AG09319 (cell line): ENCODE measurements at regions not wholly inside any gene's neighbourhood (a gene's known extent, or its start where the extent isn't known, plus 50 kb on each side); places are given as distances from the start of the nearest gene placed in this dataset.
"Not testable (repeated sequence)": the region's sequence is repeated elsewhere in the genome, so short reads cannot be mapped to it uniquely, and the experiment has no call there.

ENCODE experiments used
- DNase-seq: peaks from one replicate; pipeline ENCODE4 v3.0.0-alpha.2; 2010; ENCODE audit warnings: low read depth; ENCODE audit errors: extremely low read depth
- CTCF ChIP-seq: IDR thresholded peaks from 2 replicates; pipeline ENCODE4 v1.5.1; 2011; ENCODE audit warnings: low read depth, mild to moderate bottlenecking, inconsistent platforms, low read length, moderate library complexity

DNA sequence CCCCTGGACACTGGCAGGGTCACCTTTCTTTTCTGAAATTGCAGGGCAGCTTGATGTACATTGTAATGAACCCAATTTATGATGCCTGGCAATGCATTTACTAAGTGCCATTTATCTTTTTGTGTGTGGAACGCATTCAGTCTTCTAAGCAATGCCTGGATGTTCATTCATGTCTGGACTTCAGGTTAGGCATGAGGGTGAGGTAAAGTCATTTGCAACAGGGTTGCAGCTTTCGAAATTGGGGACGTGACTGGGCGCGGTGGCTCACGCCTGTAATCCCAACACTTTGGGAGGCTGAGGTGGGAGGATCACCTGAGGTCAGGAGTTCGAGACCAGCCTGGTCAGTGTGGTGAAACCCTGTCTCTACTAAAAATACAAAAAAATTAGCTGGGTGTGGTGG, 134.6 kb downstream of the SOX4 start:
- no peak for DNase-seq
- no peak for TF ChIP-seq CTCF

- DNase-seq: no peak
- TF ChIP-seq CTCF: no peak
These were observed 135.9 kb downstream of the SOX4 start for GRCh38 chr6:21729431-21729830.

- TF ChIP-seq CTCF: no peak
- DNase-seq: no peak
These were observed 137.0 kb downstream of the SOX4 start for GRCh38 chr6:21730533-21730932.

GRCh38 chr6:21731411-21732031, 138.0 kb downstream of the SOX4 start:
- TF ChIP-seq CTCF: no peak
- no peak for DNase-seq

GRCh38 chr6:21732032-21732730, 138.6 kb downstream of the SOX4 start:
- not testable (repeated sequence) for DNase-seq

GRCh38 chr6:21732731-21733130, 139.2 kb downstream of the SOX4 start:
- DNase-seq: no peak
- no peak for TF ChIP-seq CTCF

DNA sequence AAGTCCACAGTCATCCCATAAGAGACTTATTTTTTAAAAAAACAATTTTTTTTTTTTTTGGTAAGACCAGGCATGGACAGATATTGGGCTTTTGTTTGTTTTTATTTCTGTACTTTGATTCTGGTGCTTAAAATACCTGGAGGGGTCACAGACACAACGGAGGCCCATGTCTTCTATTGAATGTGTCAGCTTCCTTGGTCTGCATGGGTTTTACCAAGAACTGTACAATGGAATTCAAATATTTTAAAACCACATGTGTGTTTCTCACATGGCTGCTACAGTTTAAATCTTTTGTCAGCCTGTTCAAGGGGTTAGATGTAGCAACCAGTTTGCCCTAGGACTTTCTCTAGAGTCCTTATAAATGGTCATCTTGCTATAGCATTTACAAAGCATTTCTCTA, 139.8 kb downstream of the SOX4 start:
- DNase-seq: no peak
- TF ChIP-seq CTCF: no peak

- DNase-seq: no peak
- no peak for TF ChIP-seq CTCF
These were observed 140.7 kb downstream of the SOX4 start for GRCh38 chr6:21734204-21734603.
